Spleen (tissue), 7 donors: ENCODE measurements at regions not wholly inside any gene's neighbourhood (a gene's known extent, or its start where the extent isn't known, plus 50 kb on each side); places are given as distances from the start of the nearest gene placed in this dataset.

Experiments used
- POLR2A ChIP-seq, 3 donors: fragments of 450-650 bp; IDR thresholded peaks; one replicate each; pipeline ENCODE4 v1.5.1; 2017; ENCODE audit warnings: antibody characterized with exemption in 3 of 3, mild to moderate bottlenecking in 1 of 3
- POLR2AphosphoS5 ChIP-seq, 3 donors: sonication (generic); formaldehyde crosslinking; IDR thresholded peaks; one replicate each; pipeline ENCODE4 v1.5.1; 2017; ENCODE audit warnings: antibody characterized with exemption in 3 of 3
- TF ChIP-seq, protein P1 (sequence below), 11 experiments: fragments of 200-600 bp in 7 of 11; fragments of 450-650 bp in 4 of 11; sonication (generic) in 4 of 11; IDR thresholded peaks in 8 of 11; conservative IDR thresholded peaks in 3 of 11; 1 replicate in 7 of 11; 2 replicates in 4 of 11; pipeline versions ENCODE4 v1.4.0 to v1.8.0; 2016 to 2021; ENCODE audit warnings: antibody characterized with exemption in 11 of 11, inconsistent platforms in 4 of 11, mild to moderate bottlenecking in 1 of 11
- donor health status: DM: no; HTN: no; CAD: no; lungs with moderate emphysema.
- donor health status: DM: no; HTN: no; CAD: no.
- donor health status: DM: no; HTN: no; CAD: no.

DNA sequence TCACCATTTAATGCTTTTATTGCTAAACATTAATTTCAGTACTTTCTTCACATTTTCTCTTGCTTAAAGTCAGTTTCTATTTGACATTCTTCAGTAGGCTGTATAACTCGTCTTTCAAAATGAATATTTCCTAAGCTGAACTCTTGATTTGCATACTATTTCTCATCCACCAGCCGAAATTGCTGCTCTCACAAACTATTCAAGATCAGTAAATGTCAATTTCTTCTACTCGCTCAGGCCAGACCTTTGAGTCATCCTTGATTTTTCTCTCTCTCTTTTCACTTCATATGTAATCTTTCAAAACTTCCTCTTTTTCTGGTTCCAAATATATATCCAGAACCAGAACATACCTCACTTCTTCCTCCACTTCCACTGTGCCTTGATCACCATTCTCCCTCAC is 990.0 kb downstream of the KCNT2 start:
- TF ChIP-seq, protein P1, sequence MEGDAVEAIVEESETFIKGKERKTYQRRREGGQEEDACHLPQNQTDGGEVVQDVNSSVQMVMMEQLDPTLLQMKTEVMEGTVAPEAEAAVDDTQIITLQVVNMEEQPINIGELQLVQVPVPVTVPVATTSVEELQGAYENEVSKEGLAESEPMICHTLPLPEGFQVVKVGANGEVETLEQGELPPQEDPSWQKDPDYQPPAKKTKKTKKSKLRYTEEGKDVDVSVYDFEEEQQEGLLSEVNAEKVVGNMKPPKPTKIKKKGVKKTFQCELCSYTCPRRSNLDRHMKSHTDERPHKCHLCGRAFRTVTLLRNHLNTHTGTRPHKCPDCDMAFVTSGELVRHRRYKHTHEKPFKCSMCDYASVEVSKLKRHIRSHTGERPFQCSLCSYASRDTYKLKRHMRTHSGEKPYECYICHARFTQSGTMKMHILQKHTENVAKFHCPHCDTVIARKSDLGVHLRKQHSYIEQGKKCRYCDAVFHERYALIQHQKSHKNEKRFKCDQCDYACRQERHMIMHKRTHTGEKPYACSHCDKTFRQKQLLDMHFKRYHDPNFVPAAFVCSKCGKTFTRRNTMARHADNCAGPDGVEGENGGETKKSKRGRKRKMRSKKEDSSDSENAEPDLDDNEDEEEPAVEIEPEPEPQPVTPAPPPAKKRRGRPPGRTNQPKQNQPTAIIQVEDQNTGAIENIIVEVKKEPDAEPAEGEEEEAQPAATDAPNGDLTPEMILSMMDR (IDR thresholded peaks at IDR 0.05 in 8 of 11, conservative IDR thresholded peaks at IDR 0.05 in 3 of 11), result no peak
- TF ChIP-seq POLR2AphosphoS5 (IDR thresholded peaks at IDR 0.05) (no peak), POLR2A (IDR thresholded peaks at IDR 0.05) (no peak)
